HepG2 (cell line): ENCODE measurements at regions not wholly inside any gene's neighbourhood (a gene's known extent, or its start where the extent isn't known, plus 50 kb on each side); places are given as distances from the start of the nearest gene placed in this dataset.

Experiments used
- ATAC-seq: fragments of 200-7000 bp; cut with Tn5 transposase; 3 replicates; pipeline ENCODE4 v1.9.1; 2020; ENCODE audit warnings: mild to moderate bottlenecking, moderate library complexity
- BruUV-seq: library from RNA; stranded (reverse); fragments of 400-500 nt; replicated peaks from 2 replicates; lab custom pipeline; 2021; lab: Mats Ljungman, UMichigan
- CTCF ChIA-PET: fragments of 300-600 bp; formaldehyde crosslinking; extraction: SDS; loops from one replicate; lab custom pipeline; 2021; ENCODE audit warnings: low total read pairs, inconsistent platforms, low intra/inter-chr PET ratio; lab: Yijun Ruan, JAX
- POLR2A ChIA-PET: fragments of 350-600 bp; sonication (Branson Sonifier 250); formaldehyde crosslinking; loops from one replicate; lab custom pipeline; 2020; ENCODE audit warnings: antibody characterized with exemption, inconsistent platforms; lab: Yijun Ruan, JAX
- DNase-seq: peaks from one replicate; pipeline ENCODE4 v3.0.0-alpha.2; 2015; ENCODE audit warnings: low spot score
- FAIRE-seq: peaks from 3 replicates; lab custom pipeline; 2011; peaks lifted over from hg19 to GRCh38; lab: Jason Lieb, UNC
- H2AFZ ChIP-seq: one replicate; pipeline ENCODE4 v1.6.1; 2011; ENCODE audit warnings: low read length, inconsistent platforms
- H3K27ac ChIP-seq: fragments of 300-600 bp; 3 replicates; pipeline ENCODE4 v1.8.0; 2011; ENCODE audit warnings: mixed run types, mild to moderate bottlenecking, mixed read lengths, low read length, inconsistent platforms; ENCODE audit not compliant: insufficient read depth; ENCODE audit errors: extremely low read length
- H3K27me3 ChIP-seq, 2 experiments: fragments of 200-600 bp in 1 of 2; 2 replicates in 1 of 2; 3 replicates in 1 of 2; pipeline versions ENCODE4 v1.6.0 to v1.8.0; 2011; ENCODE audit warnings: low read length in 2 of 2, mild to moderate bottlenecking in 2 of 2, moderate library complexity in 2 of 2, inconsistent platforms in 1 of 2; ENCODE audit not compliant: insufficient read depth in 2 of 2, control insufficient read depth in 1 of 2
- H3K36me3 ChIP-seq, 2 experiments: fragments of 200-600 bp in 1 of 2; replicated peaks in 1 of 2; 2 replicates in 1 of 2; 3 replicates in 1 of 2; pipeline versions ENCODE4 v1.5.1 to v1.8.0; 2011; ENCODE audit warnings: low read length in 2 of 2, inconsistent platforms in 1 of 2; ENCODE audit not compliant: insufficient read depth in 2 of 2, control insufficient read depth in 1 of 2
- H3K4me1 ChIP-seq: 2 replicates; pipeline ENCODE4 v1.5.1; 2012; ENCODE audit warnings: low read length, inconsistent platforms; ENCODE audit not compliant: insufficient read depth
- H3K4me2 ChIP-seq: 2 replicates; pipeline ENCODE4 v1.6.0; 2011; ENCODE audit warnings: low read depth, low read length, inconsistent platforms
- H3K4me3 ChIP-seq, 3 experiments: fragments of 200-600 bp in 1 of 3; sonication (generic), shearing (Covaris generic) in 1 of 3; replicated peaks in 1 of 3; 2 replicates each; pipeline ENCODE4 v1.5.1; 2011 to 2016; ENCODE audit warnings: low read length in 3 of 3, inconsistent platforms in 2 of 3, low read depth in 2 of 3, mild to moderate bottlenecking in 2 of 3, control low read depth in 1 of 3, mixed read lengths in 1 of 3; ENCODE audit not compliant: insufficient read depth in 1 of 3
- H3K79me2 ChIP-seq: one replicate; pipeline ENCODE4 v1.6.1; 2011; ENCODE audit warnings: low read length, inconsistent platforms; ENCODE audit not compliant: insufficient read depth
- H3K9ac ChIP-seq: 2 replicates; pipeline ENCODE4 v1.6.0; 2011; ENCODE audit warnings: mild to moderate bottlenecking, low read depth, low read length, inconsistent platforms; ENCODE audit not compliant: insufficient read depth
- H3K9me3 ChIP-seq: 2 replicates; pipeline ENCODE4 v1.5.1; 2012; ENCODE audit warnings: mild to moderate bottlenecking, low read length
- H4K20me1 ChIP-seq: 2 replicates; pipeline ENCODE4 v1.6.0; 2011; ENCODE audit warnings: inconsistent platforms, mild to moderate bottlenecking, low read length, moderate library complexity; ENCODE audit not compliant: insufficient read depth
- ARID5B ChIP-seq: IDR thresholded peaks from 2 replicates; pipeline ENCODE4 v1.4.0; 2020; ENCODE audit warnings: mild to moderate bottlenecking, missing genetic modification reagents
- DDIT3 ChIP-seq: sonication (generic); formaldehyde crosslinking; IDR thresholded peaks from 2 replicates; pipeline ENCODE4 v1.4.0; 2020; ENCODE audit warnings: mild to moderate bottlenecking, missing genetic modification reagents
- FUBP1 ChIP-seq: sonication (generic); formaldehyde crosslinking; IDR thresholded peaks from 2 replicates; pipeline ENCODE4 v1.5.1; 2020; ENCODE audit warnings: missing genetic modification reagents, mild to moderate bottlenecking, borderline replicate concordance
- HMGA1 ChIP-seq: sonication (generic); formaldehyde crosslinking; conservative IDR thresholded peaks from 2 replicates; pipeline ENCODE4 v1.4.0; 2020; ENCODE audit warnings: missing genetic modification reagents
- PRDM10 ChIP-seq: sonication (generic); formaldehyde crosslinking; IDR thresholded peaks from 2 replicates; pipeline ENCODE4 v1.4.0; 2020; ENCODE audit warnings: low read depth, missing genetic modification reagents
- ZNF468 ChIP-seq: sonication (generic); formaldehyde crosslinking; IDR thresholded peaks from 2 replicates; pipeline ENCODE4 v1.8.0; 2022; ENCODE audit warnings: mild to moderate bottlenecking, moderate library complexity, missing genetic modification reagents
- ZNF589 ChIP-seq: sonication (generic); formaldehyde crosslinking; conservative IDR thresholded peaks from 2 replicates; pipeline ENCODE4 v1.8.0; 2022; ENCODE audit warnings: mild to moderate bottlenecking, moderate library complexity, missing genetic modification reagents
- ZNF614 ChIP-seq: IDR thresholded peaks from 2 replicates; pipeline ENCODE4 v1.6.1; 2018; ENCODE audit warnings: missing biosample characterization, missing genetic modification reagents, inconsistent platforms, borderline replicate concordance
- ZNF713 ChIP-seq: sonication (generic); formaldehyde crosslinking; IDR thresholded peaks from 2 replicates; pipeline ENCODE4 v1.4.0; 2020; ENCODE audit warnings: mild to moderate bottlenecking, missing genetic modification reagents
- WGBS: methylation state at CpG from one replicate; pipeline ENCODE4 v1.1.6; 2017; ENCODE audit warnings: low lambda C conversion rate; 5-methylcytosine and 5-hydroxymethylcytosine counted together
- in situ Hi-C: cut with HindIII; loops from 2 replicates; pipeline ENCODE4 v1.10.0; 2017; ENCODE audit warnings: low pct_unique_long_range_greater_than_20kb; ENCODE audit not compliant: extremely low pct_ligation_motif_present
- intact Hi-C: fragments of 100-400 bp; cut with micrococcal nuclease; formaldehyde crosslinking; loops from one replicate; pipeline ENCODE4 v1.10.0; 2022; ENCODE audit not compliant: unreplicated experiment

GRCh38 chrX:30967516-30967915, 78.5 kb upstream of the TAB3 start:
- WGBS: 89% methylated on average over 4 of the region's 4 CpGs
- intact Hi-C loops (no loop called here), in situ Hi-C loops (no loop called here)
- no peaks in the 10 kb centered on the region for H3K79me2 ChIP-seq
- H4K20me1 ChIP-seq: no peaks in the 10 kb centered on the region
- ChIA-PET CTCF (no interaction called here), POLR2A (no interaction called here)
- H3K36me3 ChIP-seq: no peaks in the 10 kb centered on the region
- no peaks in the 10 kb centered on the region for H3K9me3 ChIP-seq
- H3K27me3 ChIP-seq: no peaks in the 10 kb centered on the region
- H2AFZ ChIP-seq: no peak overlapping the region
- FAIRE-seq (no peak), DNase-seq (no peak), ATAC-seq (no peak)
- peaks cover 14% of the 10 kb centered on the region for H3K4me1 ChIP-seq
- no peak overlapping the region for H3K9ac ChIP-seq
- TF ChIP-seq ARID5B (CRISPR knock-in tag) (no peak), FUBP1 (CRISPR knock-in tag) (no peak), HMGA1 (CRISPR knock-in tag) (no peak), DDIT3 (no peak), ZNF614 (CRISPR knock-in tag) (no peak), ZNF589 (CRISPR knock-in tag) (no peak), ZNF468 (CRISPR knock-in tag) (no peak), PRDM10 (CRISPR knock-in tag) (no peak), ZNF713 (CRISPR knock-in tag) (no peak)
- no peak overlapping the region for H3K27ac ChIP-seq
- H3K4me3 ChIP-seq: no peak overlapping the region
- no TSS peak for BruUV-seq
- H3K4me2 ChIP-seq: no peak overlapping the region
